Urothelium cell line (cell line): ENCODE measurements at regions not wholly inside any gene's neighbourhood (a gene's known extent, or its start where the extent isn't known, plus 50 kb on each side); places are given as distances from the start of the nearest gene placed in this dataset.

Experiments used
- DNase-seq: peaks from one replicate; pipeline ENCODE4 v3.0.0; 2011; ENCODE audit warnings: low spot score, mixed read lengths
- FAIRE-seq: peaks from 2 replicates; lab custom pipeline; 2011; peaks lifted over from hg19 to GRCh38; lab: Jason Lieb, UNC

DNA sequence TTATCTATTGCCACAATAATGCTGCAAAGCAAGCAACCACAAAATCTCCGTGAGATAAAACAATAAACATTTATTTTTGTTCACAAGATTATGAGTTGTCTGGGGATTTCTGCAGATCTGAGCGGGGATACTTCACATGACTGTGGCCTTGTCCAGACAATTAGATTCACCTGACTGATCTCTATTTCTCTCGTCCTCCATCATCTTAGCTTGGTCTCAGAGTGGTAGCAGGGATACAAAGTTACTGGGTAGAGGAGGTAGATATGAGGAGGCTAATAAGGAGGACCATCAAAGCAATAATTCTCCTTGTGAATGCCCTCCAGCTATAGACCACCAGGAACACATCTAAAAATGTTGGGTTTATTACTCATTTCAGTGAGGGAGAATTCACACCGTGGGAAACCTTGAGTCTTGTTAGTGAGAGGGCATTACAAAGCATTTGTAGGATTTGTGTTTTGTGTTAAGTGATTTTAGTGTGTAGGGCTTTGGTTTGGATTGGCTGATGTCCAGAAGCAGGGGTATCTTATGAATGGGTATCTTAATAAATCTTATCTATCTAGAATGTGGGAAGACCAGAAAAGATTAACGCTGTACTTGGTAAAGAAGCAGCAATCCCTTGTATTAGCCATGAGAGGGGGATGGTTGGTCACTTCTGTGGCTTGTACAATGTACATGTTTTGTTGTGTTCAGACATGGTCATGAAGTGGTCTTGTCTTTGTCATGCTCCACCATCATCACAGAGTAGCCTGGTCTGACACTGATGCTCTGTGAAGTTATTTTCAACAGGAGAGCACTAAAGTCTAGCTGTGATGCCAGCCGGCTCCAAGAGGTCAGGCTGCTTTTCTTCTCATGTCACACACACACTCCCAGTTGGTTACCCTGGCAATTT, 287.6 kb upstream of the STT3B start:
- no peak for FAIRE-seq

GRCh38 chr3:31246293-31247062, 286.2 kb upstream of the STT3B start:
- FAIRE-seq, result no peak

More for the DNA sequence above, 287.6 kb upstream of the STT3B start:
- DNase-seq, result no peak

GRCh38 chr3:31247063-31247447, 285.7 kb upstream of the STT3B start:
- FAIRE-seq, result no peak

More at GRCh38 chr3:31246293-31247062, 286.2 kb upstream of the STT3B start:
- no peak for DNase-seq

DNA sequence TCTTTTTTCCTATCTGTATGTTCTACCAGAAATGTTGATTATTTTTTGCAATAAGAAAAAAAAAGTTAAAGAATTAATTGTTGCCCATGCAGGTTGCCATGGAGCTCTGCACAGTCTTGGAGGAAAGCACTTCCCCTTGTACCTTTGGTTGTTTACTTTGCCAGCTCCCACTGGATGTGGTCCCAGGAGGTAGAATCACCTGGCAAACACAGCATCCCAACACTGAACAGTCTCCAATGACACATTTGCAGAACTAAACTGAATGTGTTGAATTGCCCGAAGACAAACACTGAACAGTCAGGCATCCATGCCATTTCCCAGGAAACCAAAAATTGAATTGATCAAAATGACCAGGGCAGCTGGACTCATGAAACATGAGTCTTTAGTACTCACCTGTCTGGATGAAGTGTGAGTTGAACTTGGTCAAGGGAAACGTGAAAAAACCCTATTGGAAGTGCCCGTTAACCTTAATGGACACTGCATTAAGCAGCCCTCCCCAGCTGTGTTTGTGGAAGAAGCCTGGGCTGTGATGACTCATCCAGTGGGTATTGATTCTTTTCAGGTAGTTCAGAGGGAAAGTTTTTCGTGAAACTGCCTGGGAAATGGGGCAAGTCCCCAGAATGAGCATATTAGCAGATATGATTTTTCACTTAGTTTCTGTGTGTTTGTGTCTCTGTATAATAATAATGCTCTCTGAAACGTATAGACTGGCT, 284.7 kb upstream of the STT3B start:
- FAIRE-seq, result peak; percentile 20
- DNase-seq, result peak; percentile 62

More at GRCh38 chr3:31247063-31247447, 285.7 kb upstream of the STT3B start:
- no peak for DNase-seq

DNA sequence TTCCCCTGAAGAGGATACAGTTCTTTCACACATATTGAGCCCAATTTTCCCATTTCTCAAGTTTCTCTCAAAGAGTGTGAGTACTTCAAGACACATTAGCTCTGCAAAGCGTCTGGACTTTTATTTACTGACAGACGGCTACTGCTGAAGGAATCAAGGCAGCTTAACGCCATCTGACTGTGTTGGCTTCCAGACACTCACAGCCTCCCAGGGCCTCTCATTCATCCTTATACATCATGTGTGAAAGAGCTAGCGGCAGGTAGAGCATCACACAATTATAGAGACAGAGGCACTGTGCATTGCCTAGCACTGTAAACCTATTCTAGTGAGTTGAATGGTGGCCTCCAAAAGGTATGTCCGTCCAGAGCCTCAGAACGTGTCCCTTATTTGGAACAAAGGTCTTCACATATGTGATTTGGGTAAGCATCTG, 284.1 kb upstream of the STT3B start:
- DNase-seq (no peak), FAIRE-seq (no peak)

DNA sequence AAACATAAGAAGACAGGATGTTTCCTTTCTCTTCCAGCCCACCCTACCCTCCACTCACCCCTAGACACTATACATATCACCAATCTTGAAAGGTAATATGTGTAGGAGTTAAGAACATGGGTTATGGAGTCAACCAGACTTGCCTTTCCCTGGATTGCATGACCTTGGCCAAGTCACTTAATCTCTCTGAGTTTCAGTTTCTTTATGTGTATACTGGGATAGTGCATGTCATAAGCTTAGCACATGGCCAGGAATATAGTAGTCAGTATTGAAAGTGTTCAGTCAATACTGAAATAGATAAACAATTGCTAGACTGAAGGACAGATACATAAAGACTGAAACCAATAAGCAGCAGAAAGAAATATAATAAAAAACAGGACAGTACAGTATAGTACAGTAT, 283.2 kb upstream of the STT3B start:
- FAIRE-seq, result no peak

GRCh38 chr3:31250116-31250777, 282.5 kb upstream of the STT3B start:
- FAIRE-seq (no peak), DNase-seq (no peak)

More for the DNA sequence above, 283.2 kb upstream of the STT3B start:
- no peak for DNase-seq

DNA sequence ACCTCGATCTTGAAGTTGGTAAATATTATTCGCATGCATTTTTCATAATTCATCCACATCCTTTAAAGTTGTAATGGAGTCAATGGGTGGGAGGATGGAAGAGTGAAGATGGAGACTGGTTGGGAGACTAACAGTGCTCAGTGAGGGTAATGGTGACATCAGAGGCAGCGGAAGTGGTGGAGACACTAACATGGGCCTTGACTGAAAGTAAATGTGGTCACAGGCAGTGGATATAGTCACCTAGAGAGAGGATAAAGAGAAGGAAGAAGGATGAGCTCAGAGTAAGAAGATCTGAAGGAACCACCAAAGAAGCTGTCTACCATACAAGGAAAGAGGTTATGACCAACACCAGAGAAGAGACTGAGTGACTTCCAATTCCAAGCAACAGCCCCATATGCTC, 281.6 kb upstream of the STT3B start:
- DNase-seq (no peak), FAIRE-seq (no peak)

- no peak for FAIRE-seq
- DNase-seq, result no peak
These were observed 280.2 kb upstream of the STT3B start for GRCh38 chr3:31252216-31253185.

- DNase-seq (no peak), FAIRE-seq (no peak)
These were observed 278.9 kb upstream of the STT3B start for GRCh38 chr3:31253782-31254181.

DNA sequence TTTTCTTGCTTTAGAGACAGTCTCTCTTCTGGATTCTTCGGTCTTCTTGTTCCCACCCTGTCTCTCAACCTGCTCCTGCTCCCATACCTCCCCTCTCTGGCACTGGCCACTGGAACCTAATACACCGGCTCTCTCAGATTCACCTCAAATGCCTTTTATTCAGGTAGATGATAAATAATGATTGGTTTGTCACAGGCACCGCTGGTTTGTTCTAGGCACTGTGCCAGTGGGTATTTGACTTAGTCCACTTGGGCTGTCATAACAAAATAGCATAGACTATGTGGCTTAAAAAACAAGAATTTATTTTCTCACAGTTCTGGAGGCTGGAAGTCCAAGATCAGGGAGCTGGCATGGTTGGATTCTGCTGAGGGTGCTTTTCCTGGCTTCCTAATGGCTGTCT, 278.2 kb upstream of the STT3B start:
- FAIRE-seq (no peak), DNase-seq (no peak)

GRCh38 chr3:31255007-31255581, 277.6 kb upstream of the STT3B start:
- FAIRE-seq, result no peak
- no peak for DNase-seq

GRCh38 chr3:31262201-31262600, 270.5 kb upstream of the STT3B start:
- no peak for FAIRE-seq
- no peak for DNase-seq

GRCh38 chr3:31263897-31264296, 268.8 kb upstream of the STT3B start:
- FAIRE-seq, result no peak

GRCh38 chr3:31265646-31266428, 266.9 kb upstream of the STT3B start:
- FAIRE-seq, result no peak
- no peak for DNase-seq

More at GRCh38 chr3:31263897-31264296, 268.8 kb upstream of the STT3B start:
- no peak for DNase-seq

GRCh38 chr3:31268868-31269267, 263.9 kb upstream of the STT3B start:
- FAIRE-seq, result no peak
- DNase-seq, result no peak

- DNase-seq (no peak), FAIRE-seq (no peak)
These were observed 262.7 kb upstream of the STT3B start for GRCh38 chr3:31270010-31270409.

DNA sequence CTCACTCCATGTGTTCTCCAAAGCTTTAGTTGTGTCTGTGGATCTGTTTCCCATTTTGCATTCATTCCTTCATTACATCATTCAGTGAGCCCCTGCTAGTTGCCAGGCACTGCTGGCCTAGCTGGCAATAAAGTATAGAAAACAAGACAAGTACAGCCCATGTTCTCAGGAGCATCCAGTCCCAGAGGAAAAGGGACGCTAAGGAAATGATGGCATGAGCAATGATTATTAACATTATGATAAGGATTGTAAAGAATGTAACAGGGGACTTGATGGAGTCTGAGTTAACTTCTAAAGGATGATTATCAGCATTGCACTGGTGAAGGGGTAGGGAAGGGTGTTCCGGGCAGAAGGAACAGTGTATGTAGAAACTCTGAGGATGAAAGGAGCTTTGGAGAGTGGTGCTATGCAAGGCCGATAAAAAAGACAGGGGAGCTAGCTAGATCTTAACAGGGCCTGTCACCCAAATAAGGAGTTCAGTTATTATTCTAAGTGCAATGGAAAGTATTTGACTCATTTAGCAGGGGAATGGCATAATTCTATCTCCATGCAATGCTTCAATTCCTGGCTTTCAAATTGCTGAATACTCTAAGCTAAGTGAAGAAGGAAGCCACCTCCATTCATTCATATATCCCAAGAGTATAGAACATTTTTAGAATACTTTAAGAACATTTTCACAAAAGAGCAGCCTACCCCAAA, 258.2 kb upstream of the STT3B start:
- FAIRE-seq, result no peak
- DNase-seq, result no peak
